HG03457 (cell line): ENCODE measurements at regions not wholly inside any gene's neighbourhood (a gene's known extent, or its start where the extent isn't known, plus 50 kb on each side); places are given as distances from the start of the nearest gene placed in this dataset.
A peak's percentile ranks its signal among the peaks of the same experiment; 100 is the strongest.
"Not testable (repeated sequence)": the region's sequence is repeated elsewhere in the genome, so short reads cannot be mapped to it uniquely, and the experiment has no call there.

Source experiments
- ATAC-seq: cut with Tn5 transposase; IDR thresholded peaks from one replicate; pipeline ENCODE4 v1.9.1; 2021; ENCODE audit warnings: moderate number of reproducible peaks; ENCODE audit not compliant: unreplicated experiment

DNA sequence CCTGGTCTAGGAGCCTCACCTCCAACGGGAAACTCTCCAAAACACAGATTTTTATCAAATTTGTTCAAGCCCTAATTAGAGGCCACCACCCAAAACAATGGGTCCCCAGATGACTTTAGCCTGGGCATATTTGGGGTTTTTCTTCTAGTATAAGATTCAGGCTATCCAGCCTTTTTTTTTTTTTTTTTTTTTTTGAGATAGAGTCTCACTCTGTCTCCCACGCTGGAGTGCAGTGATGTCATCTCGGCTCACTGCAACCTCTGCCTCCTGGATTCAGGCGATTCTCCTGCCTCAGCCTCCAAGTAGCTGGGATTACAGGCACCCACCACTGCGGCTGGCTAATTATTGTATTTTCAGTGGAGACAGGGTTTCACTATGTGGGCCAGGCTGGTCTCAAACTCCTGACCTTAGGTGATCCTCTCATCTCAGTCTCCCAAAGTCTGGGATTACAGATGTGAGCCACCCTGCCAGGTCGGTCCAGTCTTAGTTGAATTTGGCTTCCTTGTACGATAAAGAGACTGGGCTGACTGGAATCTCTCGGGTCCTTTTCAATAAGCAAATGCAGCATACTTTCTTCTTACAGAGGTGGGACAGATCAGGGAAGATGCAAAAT lies 91.4 kb upstream of the KLF6 start:
- no peak for ATAC-seq

DNA sequence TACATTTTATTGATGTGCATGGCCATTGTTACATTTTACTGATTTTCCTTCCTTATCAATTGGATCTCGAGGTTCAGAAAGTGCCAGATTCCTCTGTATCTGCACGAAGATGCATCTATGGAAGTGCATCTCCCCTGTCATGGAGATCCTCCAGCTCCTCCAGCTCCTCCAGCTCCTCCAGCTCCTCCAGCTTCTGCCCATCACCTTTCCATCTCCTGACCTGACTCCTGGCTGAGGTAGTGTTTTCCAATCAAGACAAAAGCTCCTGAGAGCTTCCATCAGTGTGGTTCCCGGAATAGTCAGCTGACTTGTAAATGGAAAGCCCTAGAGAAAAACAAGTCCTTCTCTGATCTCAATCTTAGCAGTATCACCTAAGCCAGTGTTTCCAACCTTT lies 90.8 kb upstream of the KLF6 start:
- no peak for ATAC-seq

DNA sequence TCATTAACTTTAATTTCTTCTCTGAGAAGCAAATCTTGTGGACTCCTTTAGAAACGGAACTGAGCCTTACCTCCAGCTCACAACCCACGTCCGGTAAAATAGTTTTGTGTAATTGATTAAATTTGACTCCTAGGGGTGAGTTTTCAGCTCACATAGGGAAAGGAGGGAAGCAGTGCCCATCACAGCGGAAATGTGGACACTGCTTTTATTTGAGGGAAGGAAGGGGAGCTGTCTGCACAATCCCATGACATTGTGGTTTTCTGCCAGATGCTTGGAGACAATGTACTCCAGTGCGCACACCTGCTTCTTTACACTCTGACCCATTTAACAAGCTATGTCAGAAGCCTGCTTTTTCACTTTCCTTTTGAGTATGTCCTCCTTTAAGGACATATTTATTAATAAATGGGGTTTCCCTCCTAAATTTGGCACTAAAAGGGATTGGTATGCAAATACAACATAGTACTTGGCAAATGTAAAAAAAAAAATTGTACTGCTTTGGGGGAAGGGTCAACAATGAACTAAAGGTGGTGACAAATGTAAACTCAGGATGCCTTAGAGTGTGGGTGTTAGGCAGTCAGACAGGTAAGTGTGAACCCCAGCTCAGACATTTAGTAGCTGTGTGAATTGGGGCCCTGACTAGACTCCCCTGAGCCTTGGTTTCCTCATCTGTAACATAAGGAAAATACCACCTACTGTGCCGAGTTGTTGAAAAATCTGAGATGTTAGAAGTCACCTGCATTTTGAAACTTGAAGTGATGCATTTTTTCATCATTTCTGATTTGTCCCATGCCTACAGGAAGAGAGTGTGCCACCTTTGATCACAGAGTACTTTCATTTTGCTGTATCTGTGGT lies 90.2 kb upstream of the KLF6 start:
- ATAC-seq: peak; percentile 61

DNA sequence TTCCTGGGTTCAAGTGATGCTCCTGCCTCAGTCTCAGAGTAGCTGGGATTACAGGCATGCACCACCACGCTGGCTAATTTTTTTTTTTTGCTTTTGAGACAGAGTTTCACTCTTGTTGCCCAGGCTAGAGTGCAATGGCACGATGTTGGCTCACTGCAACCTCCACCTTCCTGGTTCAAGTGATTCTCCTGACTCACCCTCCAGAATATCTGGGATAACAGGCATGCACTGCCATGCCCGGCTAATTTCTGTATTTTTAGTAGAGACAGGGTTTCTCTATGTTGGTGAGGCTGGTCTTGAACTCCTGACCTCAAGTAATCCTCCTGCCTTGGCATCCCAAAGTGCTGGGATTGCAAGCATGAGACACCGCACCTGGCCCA lies 89.6 kb upstream of the KLF6 start:
- ATAC-seq: not testable (repeated sequence)

DNA sequence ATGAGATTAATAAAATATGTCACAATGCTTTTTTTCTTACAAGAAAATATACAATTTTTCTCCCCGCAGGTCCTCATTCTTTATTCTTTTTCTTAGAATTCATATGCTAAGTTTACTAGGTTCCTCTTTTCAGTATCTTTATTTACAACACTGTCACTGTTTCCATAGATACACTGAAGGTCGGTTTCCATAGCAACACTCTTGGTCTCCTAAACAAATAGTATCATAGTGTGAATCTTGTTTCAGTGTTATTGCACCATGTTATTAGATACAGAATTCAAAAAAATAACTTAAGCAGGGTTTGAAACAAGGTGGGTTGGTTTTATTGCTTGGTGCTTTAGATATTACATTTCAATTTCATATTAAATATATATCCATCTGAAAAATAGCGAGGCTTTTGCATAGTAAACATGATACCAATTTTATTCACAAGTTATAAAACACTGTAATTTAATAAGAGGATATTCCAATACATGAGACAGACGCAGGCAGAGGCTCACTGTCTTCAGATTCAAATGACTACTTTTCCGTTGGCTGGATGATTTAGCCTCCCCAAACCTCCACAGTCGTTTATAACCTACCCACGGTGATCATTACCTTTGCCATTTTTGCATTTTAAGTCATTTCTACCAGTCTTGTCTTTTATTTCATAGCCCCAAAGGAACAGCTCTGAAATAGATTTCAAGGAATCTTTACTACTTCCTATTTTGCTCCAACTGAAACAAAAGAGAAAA lies 88.9 kb upstream of the KLF6 start:
- peak; percentile 44 for ATAC-seq

DNA sequence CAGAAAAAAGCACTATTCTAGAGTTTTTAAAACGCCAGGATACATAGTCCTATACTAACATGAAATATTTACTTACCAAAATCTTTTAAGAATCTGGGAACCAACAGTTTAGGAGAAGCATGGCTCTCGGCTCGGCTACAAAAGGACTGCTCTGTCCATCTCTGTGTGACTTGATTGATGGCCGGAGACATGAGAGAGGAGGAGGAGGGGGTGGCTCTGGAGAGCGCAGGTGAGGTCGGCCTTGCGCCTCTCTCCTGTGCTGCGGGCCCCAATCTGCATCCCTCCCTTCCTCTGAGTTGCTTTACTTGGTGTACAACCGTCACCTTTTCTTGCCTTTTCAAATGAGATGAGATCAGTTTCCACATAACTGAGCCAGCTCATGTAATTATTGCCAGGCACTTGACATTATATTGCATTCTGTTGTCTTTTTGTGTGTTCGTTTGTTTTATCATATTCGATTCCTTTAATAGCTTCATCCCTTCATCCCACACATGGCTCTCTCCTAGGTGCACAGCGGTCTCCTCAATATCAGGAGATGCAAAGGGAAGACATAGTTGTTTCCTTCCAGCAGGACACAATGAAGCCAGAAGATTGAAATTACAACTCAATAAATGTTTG lies 87.8 kb upstream of the KLF6 start:
- no peak for ATAC-seq

DNA sequence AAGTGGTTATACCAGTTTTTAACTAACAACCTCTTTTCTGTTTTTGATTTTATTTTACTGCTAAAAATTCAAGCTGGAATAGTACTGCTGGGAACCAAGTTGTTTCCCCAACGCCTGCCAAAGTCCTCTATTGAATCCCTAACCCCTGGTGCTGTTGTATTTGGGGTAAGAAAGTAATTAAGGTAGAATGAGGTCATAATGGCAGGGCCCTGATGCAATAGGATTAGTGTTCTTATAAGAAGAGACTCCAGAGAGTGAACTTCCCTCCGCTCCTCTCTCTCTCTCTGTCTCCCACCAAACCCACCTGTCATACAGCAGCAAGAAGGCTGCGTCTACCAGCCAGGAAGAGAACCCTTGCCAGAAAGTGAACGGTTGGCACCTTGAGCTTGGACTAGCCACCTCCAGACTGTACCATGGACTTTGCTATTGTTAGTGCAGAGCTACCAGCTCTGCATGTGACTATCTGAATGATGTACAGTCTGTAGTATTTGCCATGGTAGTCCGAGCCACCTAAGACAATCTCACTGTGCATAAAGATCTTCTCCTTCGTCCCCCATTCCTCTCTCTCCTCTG lies 86.5 kb upstream of the KLF6 start:
- no peak for ATAC-seq

DNA sequence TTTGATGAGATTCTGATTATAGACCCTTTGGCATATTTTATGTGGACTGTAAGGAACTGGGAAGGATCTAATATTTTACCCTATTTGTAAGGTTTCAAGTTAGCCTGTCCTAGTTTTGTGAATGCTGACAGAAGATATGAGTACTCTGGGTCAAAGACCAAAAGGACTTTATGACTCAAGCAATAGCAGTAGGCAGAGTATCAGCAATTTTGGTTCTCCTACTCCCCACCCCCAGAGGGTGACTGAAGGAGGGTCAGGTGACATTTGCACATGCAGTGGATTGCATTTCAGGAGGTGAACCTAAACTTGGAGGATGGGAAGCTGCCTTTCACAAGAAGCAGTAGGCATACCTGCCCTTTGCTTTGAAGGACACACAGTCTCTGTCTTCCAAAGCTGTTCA lies 84.0 kb upstream of the KLF6 start:
- no peak for ATAC-seq

DNA sequence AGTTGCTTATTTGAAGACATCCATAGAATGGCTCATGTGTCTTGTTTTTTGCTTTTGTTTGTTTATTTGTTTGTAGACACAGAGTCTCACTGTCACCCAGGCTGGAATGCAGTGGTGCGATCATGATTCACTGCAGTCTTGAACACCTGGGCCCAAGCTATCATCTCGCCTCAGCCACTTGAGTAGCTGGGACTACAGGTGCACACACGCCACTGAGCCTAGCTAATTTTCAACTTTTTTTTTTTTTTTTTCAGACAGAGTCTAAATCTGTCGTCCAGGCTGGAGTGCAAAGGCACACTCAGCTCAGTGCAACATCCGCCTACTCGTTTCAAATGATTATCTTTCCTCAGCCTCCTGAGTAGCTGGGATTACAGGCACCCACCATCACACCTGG lies 83.3 kb upstream of the KLF6 start:
- ATAC-seq: no peak

DNA sequence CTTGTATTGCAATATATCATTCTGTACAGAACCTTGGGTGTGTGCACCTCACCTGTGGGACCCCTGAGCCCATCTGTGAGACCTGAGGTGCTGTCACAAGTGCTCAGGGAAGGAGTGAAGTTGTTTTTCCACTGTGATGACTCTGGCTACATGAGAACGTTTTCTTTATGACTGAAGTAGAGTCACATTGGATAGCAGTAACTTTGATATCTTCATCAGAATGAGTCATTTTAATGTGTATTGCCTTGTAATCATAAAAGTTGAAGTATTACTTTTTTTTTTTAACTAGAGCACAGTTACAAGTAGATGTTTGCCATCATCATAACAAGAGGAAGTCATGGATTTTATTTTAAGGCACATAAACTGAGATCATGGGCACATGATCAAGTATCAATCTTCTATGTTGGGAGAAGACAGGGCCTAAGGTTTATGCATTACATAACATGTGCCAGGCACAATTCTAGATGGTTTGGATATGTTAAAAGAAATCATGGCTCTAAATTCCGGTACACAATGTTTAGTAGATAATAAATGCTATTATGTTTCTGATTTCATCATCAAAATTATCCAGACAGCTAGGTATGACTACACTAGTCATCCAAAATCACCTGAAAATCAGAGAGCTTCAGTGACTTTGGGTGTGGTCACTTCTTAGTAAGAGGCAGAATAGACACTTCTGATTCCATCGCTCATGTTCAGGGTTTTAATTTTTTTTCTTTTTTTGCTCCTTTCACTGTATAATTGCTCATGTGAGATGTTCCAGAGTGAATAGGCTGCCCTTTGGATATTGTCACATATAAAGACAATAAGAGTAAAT lies 82.7 kb upstream of the KLF6 start:
- no peak for ATAC-seq

DNA sequence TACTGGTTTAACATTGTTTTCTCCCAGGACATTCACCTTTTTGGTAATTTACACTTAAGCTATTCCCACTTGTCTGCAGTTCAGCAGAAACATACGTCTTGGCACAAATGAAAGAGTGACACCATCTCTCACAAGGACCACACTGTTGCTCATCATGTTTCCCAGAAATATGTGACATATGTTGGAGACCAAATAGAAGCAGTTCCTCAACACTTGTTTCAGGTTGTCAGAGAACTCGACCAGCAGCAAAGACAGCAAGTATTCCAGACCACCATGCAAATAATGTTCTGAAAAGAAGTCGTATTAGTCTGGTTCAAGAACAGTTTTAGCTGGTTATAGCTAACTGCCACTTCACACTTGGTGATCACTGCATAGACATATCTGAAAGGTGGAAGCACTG lies 81.3 kb upstream of the KLF6 start:
- no peak for ATAC-seq

DNA sequence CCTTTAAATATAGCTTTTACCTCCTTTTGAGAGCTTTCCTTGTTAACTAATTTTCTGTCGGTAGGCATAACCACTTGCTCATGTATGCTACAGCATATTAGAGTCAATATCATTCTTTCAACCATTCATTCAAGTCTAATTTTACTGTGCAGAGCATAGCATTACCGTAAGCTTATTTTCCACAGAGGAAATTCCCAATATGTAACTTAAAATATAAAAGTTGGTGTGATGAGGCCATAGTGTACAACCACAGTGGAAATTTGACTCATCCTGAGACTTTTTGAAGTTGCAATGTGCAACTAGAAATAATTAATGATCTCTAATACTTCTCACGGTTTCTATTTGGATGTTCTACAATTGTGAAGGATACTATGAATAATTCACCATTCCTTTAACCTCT lies 80.6 kb upstream of the KLF6 start:
- ATAC-seq: no peak

DNA sequence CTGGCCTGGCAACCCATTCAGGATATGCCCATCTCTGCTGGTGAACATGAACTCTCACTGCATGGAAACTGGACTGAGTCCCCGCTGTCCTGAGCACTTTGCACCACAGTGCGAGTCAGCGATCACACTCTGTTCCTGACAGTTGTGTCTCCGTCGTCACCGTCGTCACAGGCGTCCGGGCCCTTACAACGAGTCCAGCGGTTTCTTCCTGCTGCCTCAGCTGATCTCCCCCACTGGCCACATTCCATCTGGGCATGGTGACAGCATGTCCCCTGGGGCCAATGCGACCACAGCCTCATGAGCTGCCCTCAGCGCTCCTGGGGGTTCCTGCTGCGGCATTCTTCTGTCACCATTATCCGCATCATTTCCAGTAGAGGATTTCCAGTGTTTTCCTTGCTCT lies 76.8 kb upstream of the KLF6 start:
- ATAC-seq: no peak

DNA sequence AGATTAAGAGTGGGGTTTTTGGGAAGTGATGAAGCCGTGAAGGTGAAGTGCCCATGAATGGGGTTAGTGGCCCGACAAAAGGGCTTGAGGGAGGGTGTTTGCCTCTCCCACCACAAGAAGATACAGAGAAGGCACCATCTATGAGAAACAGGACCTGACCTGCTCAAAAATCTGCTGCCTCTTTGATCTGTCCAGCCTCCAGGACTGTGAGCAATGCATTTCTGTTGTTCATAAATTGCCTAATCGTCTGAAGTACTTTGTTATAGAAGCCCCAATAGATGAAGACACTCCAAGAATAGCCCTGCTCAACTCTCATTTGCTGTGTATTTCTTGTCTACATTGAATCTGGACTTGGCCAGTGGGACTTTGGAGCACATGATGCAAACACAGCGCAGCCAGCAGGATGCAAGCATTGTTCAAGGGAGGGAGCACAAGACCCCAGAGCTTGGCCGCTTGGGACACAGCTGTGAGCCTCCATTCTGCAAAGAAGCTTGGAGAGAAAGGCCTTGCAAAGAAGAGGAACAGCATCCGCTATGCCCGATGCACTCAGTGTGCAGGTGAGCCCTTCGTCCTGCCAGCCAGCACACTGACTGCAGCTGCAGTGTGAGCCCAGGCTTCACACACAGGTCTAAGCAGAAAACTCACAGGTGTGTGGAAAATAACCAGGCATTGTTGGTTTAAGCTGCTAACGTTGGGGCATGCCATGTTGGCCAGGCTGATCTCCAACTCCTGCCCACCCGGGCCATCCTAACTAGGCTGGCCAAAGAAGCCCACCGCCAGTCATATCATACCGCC lies 73.2 kb upstream of the KLF6 start:
- no peak for ATAC-seq

DNA sequence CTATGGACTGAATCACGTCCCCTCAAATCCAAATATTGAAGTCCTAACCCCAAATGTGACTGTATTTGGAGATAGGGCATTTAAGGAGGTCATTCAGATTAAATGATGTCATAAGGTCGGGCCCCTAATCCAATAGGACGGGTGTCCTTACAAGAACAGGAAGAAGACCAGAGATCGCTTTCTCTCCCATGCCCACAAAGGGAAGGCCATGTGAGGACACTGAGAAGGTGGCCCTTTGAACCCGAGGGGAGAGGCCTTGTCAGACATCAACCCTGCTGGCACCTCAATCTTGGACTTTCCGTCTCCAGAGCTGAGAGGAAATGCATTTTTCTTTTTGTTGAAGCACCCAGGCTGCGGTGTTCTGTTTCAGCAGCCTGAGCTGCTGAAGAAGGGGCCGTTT lies 72.3 kb upstream of the KLF6 start:
- no peak for ATAC-seq

DNA sequence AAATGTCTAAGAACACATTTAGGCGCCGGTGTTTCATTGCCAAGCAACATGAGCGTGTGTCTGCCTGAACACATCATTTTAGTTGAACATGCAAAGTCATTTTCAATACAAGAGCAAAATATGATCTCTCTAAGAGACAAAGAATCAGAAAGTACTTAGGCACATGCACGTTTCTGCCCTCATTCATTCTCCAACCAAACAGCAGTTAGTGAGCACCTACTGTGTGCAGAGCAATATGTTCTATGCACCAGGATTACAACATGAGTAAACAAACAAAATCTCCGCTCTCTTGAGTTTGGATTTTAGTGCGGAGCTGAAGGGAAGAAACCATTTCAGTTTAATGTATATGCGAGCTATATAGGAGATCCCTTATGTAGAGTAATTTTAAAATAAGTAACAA lies 71.6 kb upstream of the KLF6 start:
- ATAC-seq: no peak

DNA sequence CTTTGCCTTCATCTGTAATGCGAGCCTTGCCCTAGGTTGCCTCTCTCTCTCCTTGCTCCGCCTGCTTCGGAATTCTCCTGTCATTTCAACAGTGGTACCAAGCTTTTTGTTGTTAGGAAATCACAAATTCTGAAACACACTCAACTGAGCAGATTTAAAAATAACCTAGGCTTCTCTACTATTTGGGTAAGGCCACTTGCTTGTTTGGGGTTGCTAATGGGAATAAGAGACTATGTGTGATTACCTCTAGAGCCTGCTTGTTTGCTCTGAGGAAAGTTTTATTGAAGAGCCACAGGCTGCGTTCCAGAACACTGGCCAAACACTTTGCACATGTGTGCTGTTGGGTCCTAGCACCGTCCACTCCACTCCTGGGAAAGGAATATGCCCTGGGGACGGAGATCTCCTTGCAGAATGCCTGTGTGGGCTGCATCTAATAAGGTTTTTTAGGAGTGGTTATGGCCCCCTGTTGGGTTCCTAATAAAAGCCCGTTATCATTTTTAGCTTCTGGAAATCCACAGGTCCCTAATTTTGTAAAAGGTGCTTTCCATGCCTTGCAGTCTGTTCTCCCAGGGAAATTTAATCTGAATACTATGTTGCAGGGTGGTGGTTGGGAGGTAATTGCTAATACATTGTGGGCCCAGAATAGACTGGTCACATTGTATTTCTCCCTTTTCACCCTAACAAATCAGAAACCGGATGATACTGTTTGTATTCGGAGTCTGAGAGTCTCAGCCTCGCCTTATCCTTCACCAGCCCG lies 68.7 kb upstream of the KLF6 start:
- ATAC-seq: no peak

DNA sequence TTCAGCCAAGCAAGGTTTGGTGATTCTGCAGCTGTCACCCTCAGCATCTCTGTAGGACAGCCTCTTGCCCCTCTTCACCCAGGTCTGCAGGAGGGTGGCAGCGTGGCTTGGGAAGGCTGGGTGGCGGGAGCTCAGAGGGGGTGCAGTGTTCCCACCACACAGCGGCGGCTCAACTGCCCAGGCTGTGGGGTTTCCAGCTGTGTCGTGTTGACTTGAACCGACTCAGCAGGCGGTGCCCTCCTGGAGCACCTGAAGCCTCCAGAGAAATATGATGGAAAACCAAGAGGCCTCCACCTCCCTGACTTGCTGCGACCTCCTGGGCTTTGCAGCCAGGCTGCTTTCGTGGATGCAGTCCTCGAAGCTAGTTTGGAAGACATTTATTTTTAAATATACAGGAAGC lies 68.0 kb upstream of the KLF6 start:
- no peak for ATAC-seq
